ENCODE measurements at regions not wholly inside any gene's neighbourhood (a gene's known extent, or its start where the extent isn't known, plus 50 kb on each side); places are given as distances from the start of the nearest gene placed in this dataset.

- peak; percentile 48 for DNase-seq
- 72 to 78% methylated on average over 7 to 11 of the region's 11 CpGs for WGBS, 2 donors
- H3K27me3 ChIP-seq = no peaks in the 10 kb centered on the region
- peak; percentile 13 to 71 for ATAC-seq (ENCODE audit: low FRiP score in 2 of 2)
- peak overlapping the region in 3 of 4 donors; percentile 18 to 32 (median 30) for H3K27ac ChIP-seq
- no peak overlapping the region for H3K4me3 ChIP-seq
- peak; percentile 41 to 70 for TF ChIP-seq POLR2AphosphoS5 (IDR thresholded peaks at IDR 0.05)
- TF ChIP-seq CTCF (IDR thresholded peaks at IDR 0.05) = no peak
- no peaks in the 10 kb centered on the region for H3K9me3 ChIP-seq
- H3K4me1 ChIP-seq = peaks cover 11 to 18% (median 14%) of the 10 kb centered on the region in 4 donors
- H3K36me3 ChIP-seq = no peaks in the 10 kb centered on the region
Measured at GRCh38 chr3:72338942-72339669, 509.1 kb downstream of the SHQ1 start.

- Histone ChIP-seq H3K27ac (peak overlapping the region in 2 of 4 donors; percentile 30 to 32), H3K4me1 (peaks cover 11 to 17% (median 13%) of the 10 kb centered on the region in 4 donors), H3K4me3 (no peak overlapping the region), H3K36me3 (no peaks in the 10 kb centered on the region), H3K9me3 (no peaks in the 10 kb centered on the region), H3K27me3 (no peaks in the 10 kb centered on the region)
- ATAC-seq (ENCODE audit: low FRiP score in 2 of 2) (no peak), DNase-seq (no peak)
- whole genome bisulfite sequencing, 2 donors = 90 to 93% methylated on average over 5 to 8 of the region's 8 CpGs
- TF ChIP-seq EP300 (IDR thresholded peaks at IDR 0.05) (no peak), POLR2AphosphoS5 (IDR thresholded peaks at IDR 0.05) (no peak), POLR2A (IDR thresholded peaks at IDR 0.05) (no peak), CTCF (IDR thresholded peaks at IDR 0.05) (no peak)
Measured at GRCh38 chr3:72338082-72338941, 509.9 kb downstream of the SHQ1 start.

GRCh38 chr3:72337480-72337855 is 510.8 kb downstream of the SHQ1 start:
- peaks cover 11 to 17% (median 13%) of the 10 kb centered on the region in 4 donors for H3K4me1 ChIP-seq
- H3K4me3 ChIP-seq = no peak overlapping the region
- no peak for ATAC-seq (ENCODE audit: low FRiP score in 2 of 2)
- TF ChIP-seq CTCF (IDR thresholded peaks at IDR 0.05) (no peak), EP300 (IDR thresholded peaks at IDR 0.05) (no peak), POLR2AphosphoS5 (IDR thresholded peaks at IDR 0.05) (no peak), POLR2A (IDR thresholded peaks at IDR 0.05) (no peak)
- no peaks in the 10 kb centered on the region for H3K36me3 ChIP-seq
- H3K27me3 ChIP-seq = no peaks in the 10 kb centered on the region
- H3K27ac ChIP-seq = no peak overlapping the region
- 86 to 87% methylated on average over 5 of the region's 5 CpGs for WGBS, 2 donors
- no peak for DNase-seq
- no peaks in the 10 kb centered on the region for H3K9me3 ChIP-seq

- no peak for TF ChIP-seq CTCF (IDR thresholded peaks at IDR 0.05)
- no peak for TF ChIP-seq POLR2A (IDR thresholded peaks at IDR 0.05)
- peak in 2 of 4 donors; percentile 97 to 98 for TF ChIP-seq EP300 (IDR thresholded peaks at IDR 0.05)
- peak; percentile 93 to 94 for TF ChIP-seq POLR2AphosphoS5 (IDR thresholded peaks at IDR 0.05)
- 21 to 23% methylated on average over 16 to 24 of the region's 24 CpGs for WGBS, 2 donors
- Histone ChIP-seq H3K4me1 (peaks cover 11 to 17% (median 13%) of the 10 kb centered on the region in 4 donors), H3K27ac (peak overlapping the region; percentile 8 to 65 (median 47)), H3K36me3 (no peaks in the 10 kb centered on the region), H3K27me3 (no peaks in the 10 kb centered on the region), H3K4me3 (peak overlapping the region in 1 of 4 donors; percentile 18), H3K9me3 (no peaks in the 10 kb centered on the region)
- DNase-seq (peak; percentile 85 to 87), ATAC-seq (ENCODE audit: low FRiP score in 2 of 2) (peak; percentile 87 to 88)
Measured at GRCh38 chr3:72336821-72337479, 511.3 kb downstream of the SHQ1 start.
